HG03575 (cell line): ENCODE measurements at regions not wholly inside any gene's neighbourhood (a gene's known extent, or its start where the extent isn't known, plus 50 kb on each side); places are given as distances from the start of the nearest gene placed in this dataset.

Source experiments
- ATAC-seq: cut with Tn5 transposase; IDR thresholded peaks from one replicate; pipeline ENCODE4 v1.9.1; 2021; ENCODE audit not compliant: unreplicated experiment, insufficient number of reproducible peaks, low FRiP score; ENCODE audit errors: extremely low read depth

- ATAC-seq, result no peak
These were observed 259.1 kb upstream of the AGAP1 start for GRCh38 chr2:235234736-235235135.

GRCh38 chr2:235235977-235236767, 257.7 kb upstream of the AGAP1 start:
- no peak for ATAC-seq

- no peak for ATAC-seq
These were observed 255.3 kb upstream of the AGAP1 start for GRCh38 chr2:235238537-235238936.

GRCh38 chr2:235240574-235240973, 253.3 kb upstream of the AGAP1 start:
- ATAC-seq, result no peak

- ATAC-seq, result no peak
These were observed 249.3 kb upstream of the AGAP1 start for GRCh38 chr2:235244255-235245220.

- no peak for ATAC-seq
These were observed 246.8 kb upstream of the AGAP1 start for GRCh38 chr2:235247001-235247400.

GRCh38 chr2:235255693-235256092, 238.2 kb upstream of the AGAP1 start:
- ATAC-seq, result no peak

GRCh38 chr2:235257590-235257989, 236.3 kb upstream of the AGAP1 start:
- no peak for ATAC-seq

- ATAC-seq, result no peak
These were observed 231.1 kb upstream of the AGAP1 start for GRCh38 chr2:235262750-235263149.

- no peak for ATAC-seq
These were observed 230.4 kb upstream of the AGAP1 start for GRCh38 chr2:235263205-235264120.

GRCh38 chr2:235264121-235264493, 229.7 kb upstream of the AGAP1 start:
- ATAC-seq, result no peak

GRCh38 chr2:235264512-235264911, 229.3 kb upstream of the AGAP1 start:
- no peak for ATAC-seq

- ATAC-seq, result no peak
These were observed 228.4 kb upstream of the AGAP1 start for GRCh38 chr2:235265348-235265965.

- no peak for ATAC-seq
These were observed 226.6 kb upstream of the AGAP1 start for GRCh38 chr2:235267251-235267650.

- no peak for ATAC-seq
These were observed 225.3 kb upstream of the AGAP1 start for GRCh38 chr2:235268535-235268934.

GRCh38 chr2:235270291-235270690, 223.6 kb upstream of the AGAP1 start:
- ATAC-seq, result no peak

GRCh38 chr2:235270956-235271355, 222.9 kb upstream of the AGAP1 start:
- ATAC-seq, result peak; percentile 93

GRCh38 chr2:235271936-235272335, 221.9 kb upstream of the AGAP1 start:
- no peak for ATAC-seq

GRCh38 chr2:235274023-235274422, 219.8 kb upstream of the AGAP1 start:
- no peak for ATAC-seq
